ENCODE measurements at regions not wholly inside any gene's neighbourhood (a gene's known extent, or its start where the extent isn't known, plus 50 kb on each side); places are given as distances from the start of the nearest gene placed in this dataset.

DNA sequence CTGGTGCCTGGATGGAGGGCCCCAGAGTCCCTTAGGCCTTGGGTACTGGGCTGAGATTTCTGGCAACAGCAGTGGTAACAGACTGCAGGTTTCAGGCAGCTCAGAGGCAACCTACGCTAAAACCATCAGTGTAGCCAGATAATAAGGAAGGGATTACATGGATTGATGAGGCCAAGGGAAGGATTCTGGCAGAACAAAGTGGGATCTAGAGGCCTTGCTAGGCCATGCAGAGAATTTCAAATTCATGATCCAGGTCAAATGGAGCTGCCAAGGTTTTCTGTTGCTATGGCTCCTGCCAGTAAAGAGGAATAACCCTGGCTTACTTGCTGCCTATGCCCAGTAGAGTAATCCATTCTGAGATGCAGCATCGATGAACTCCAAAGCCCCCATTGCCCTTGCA lies 445.7 kb downstream of the ADRA2A start:
- no peaks in the 10 kb centered on the region for H3K27me3 ChIP-seq (ENCODE audit: control insufficient read depth, insufficient read depth, low read length)
- no peaks in the 10 kb centered on the region for H3K36me3 ChIP-seq (ENCODE audit: control insufficient read depth, insufficient read depth, low read length)
- H3K9me3 ChIP-seq (ENCODE audit: control insufficient read depth in 2 of 2, low read length in 2 of 2): no peaks in the 10 kb centered on the region
- no peak overlapping the region for H3K27ac ChIP-seq (ENCODE audit: insufficient read depth, low read length, poor library complexity, severe bottlenecking)
- Mint-ChIP-seq H3K36me3 (no peaks in the 10 kb centered on the region), H3K27me3 (no peaks in the 10 kb centered on the region), H3K4me3 (no peak overlapping the region), H3K9me3 (peaks cover 0 to 2% (median 0%) of the 10 kb centered on the region in 7 donors), H3K4me1 (no peaks in the 10 kb centered on the region), H3K27ac (no peak overlapping the region)
- DNase-seq (no peak), ATAC-seq (ENCODE audit: low read depth in 2 of 2) (no peak)
- no peaks in the 10 kb centered on the region for H3K4me1 ChIP-seq (ENCODE audit: control insufficient read depth, insufficient read depth, low read length, poor library complexity, severe bottlenecking)
- H3K4me3 ChIP-seq (ENCODE audit: low read depth, low read length): no peak overlapping the region

GRCh38 chr10:111523016-111523415 lies 446.2 kb downstream of the ADRA2A start:
- Mint-ChIP-seq H3K27me3 (no peaks in the 10 kb centered on the region), H3K4me1 (no peaks in the 10 kb centered on the region), H3K9me3 (peaks cover 0 to 2% (median 0%) of the 10 kb centered on the region in 7 donors), H3K27ac (no peak overlapping the region), H3K36me3 (no peaks in the 10 kb centered on the region), H3K4me3 (no peak overlapping the region)
- no peak overlapping the region for H3K27ac ChIP-seq (ENCODE audit: insufficient read depth, low read length, poor library complexity, severe bottlenecking)
- H3K4me3 ChIP-seq (ENCODE audit: low read depth, low read length): no peak overlapping the region
- ATAC-seq (ENCODE audit: low read depth in 2 of 2) (no peak), DNase-seq (no peak)
- H3K4me1 ChIP-seq (ENCODE audit: control insufficient read depth, insufficient read depth, low read length, poor library complexity, severe bottlenecking): no peaks in the 10 kb centered on the region
- H3K9me3 ChIP-seq (ENCODE audit: control insufficient read depth in 2 of 2, low read length in 2 of 2): no peaks in the 10 kb centered on the region
- H3K27me3 ChIP-seq (ENCODE audit: control insufficient read depth, insufficient read depth, low read length): no peaks in the 10 kb centered on the region
- H3K36me3 ChIP-seq (ENCODE audit: control insufficient read depth, insufficient read depth, low read length): no peaks in the 10 kb centered on the region

DNA sequence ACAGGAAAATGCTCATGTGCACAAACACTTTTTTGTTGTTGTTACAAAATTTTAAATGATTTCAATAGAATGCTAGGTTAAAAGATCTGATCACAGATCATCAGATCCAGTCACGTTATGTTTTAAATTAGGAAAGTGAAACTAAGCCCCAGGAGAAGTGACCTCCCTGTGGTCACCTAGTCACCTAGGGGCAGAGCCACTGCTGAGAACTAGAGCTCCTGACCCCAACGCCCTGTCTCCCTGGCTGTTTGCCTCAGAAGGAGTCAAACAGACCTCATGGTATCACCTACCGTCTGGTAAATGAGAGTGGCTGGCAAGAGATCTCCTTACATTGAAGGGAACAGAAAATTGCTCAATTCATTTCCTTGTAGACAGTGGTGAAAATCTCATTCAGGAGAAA lies 447.3 kb downstream of the ADRA2A start:
- H3K9me3 Mint-ChIP-seq: peaks cover 0 to 1% (median 0%) of the 10 kb centered on the region in 7 donors
- Histone ChIP-seq H3K4me3 (ENCODE audit: low read depth, low read length) (no peak overlapping the region), H3K9me3 (ENCODE audit: control insufficient read depth in 2 of 2, low read length in 2 of 2) (no peaks in the 10 kb centered on the region), H3K27me3 (ENCODE audit: control insufficient read depth, insufficient read depth, low read length) (no peaks in the 10 kb centered on the region), H3K36me3 (ENCODE audit: control insufficient read depth, insufficient read depth, low read length) (no peaks in the 10 kb centered on the region), H3K27ac (ENCODE audit: insufficient read depth, low read length, poor library complexity, severe bottlenecking) (no peak overlapping the region), H3K4me1 (ENCODE audit: control insufficient read depth, insufficient read depth, low read length, poor library complexity, severe bottlenecking) (no peaks in the 10 kb centered on the region)
- H3K4me3 Mint-ChIP-seq: no peak overlapping the region
- no peaks in the 10 kb centered on the region for H3K27me3 Mint-ChIP-seq
- no peaks in the 10 kb centered on the region for H3K36me3 Mint-ChIP-seq
- ATAC-seq (ENCODE audit: low read depth in 2 of 2): no peak
- no peak for DNase-seq
- H3K4me1 Mint-ChIP-seq: no peaks in the 10 kb centered on the region
- H3K27ac Mint-ChIP-seq: no peak overlapping the region

- Mint-ChIP-seq H3K36me3 (no peaks in the 10 kb centered on the region), H3K4me1 (no peaks in the 10 kb centered on the region)
- no peak for ATAC-seq (ENCODE audit: low read depth in 2 of 2)
These were observed 448.9 kb downstream of the ADRA2A start for GRCh38 chr10:111525696-111526095.

DNA sequence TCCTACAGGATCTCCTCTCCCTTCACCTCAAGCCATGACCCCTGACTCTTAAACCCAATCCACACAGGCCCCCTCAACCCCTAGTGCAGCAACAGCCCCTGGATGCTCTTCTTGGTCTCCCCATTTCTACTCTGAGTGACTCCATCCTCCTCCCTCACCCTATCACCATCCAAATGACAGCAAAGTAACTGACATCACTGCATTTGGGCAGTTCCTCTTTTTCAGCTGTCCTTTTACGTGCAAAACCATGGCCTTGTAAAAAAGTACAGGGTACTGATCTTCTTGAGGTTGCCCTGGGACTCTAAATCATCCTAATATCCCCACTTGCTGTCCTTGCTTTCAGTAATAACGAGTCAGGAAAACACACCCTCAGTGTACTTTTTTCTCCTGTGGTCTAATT lies 454.9 kb downstream of the ADRA2A start:
- Mint-ChIP-seq H3K36me3 (no peaks in the 10 kb centered on the region), H3K4me1 (no peaks in the 10 kb centered on the region), H3K9me3 (peaks cover 0 to 4% (median 0%) of the 10 kb centered on the region in 7 donors), H3K27me3 (no peaks in the 10 kb centered on the region), H3K27ac (no peak overlapping the region), H3K4me3 (no peak overlapping the region)
- Histone ChIP-seq H3K36me3 (ENCODE audit: control insufficient read depth, insufficient read depth, low read length) (no peaks in the 10 kb centered on the region), H3K4me3 (ENCODE audit: low read depth, low read length) (no peak overlapping the region), H3K4me1 (ENCODE audit: control insufficient read depth, insufficient read depth, low read length, poor library complexity, severe bottlenecking) (no peaks in the 10 kb centered on the region), H3K27ac (ENCODE audit: insufficient read depth, low read length, poor library complexity, severe bottlenecking) (no peak overlapping the region), H3K27me3 (ENCODE audit: control insufficient read depth, insufficient read depth, low read length) (peaks cover 4% of the 10 kb centered on the region), H3K9me3 (ENCODE audit: control insufficient read depth in 2 of 2, low read length in 2 of 2) (no peaks in the 10 kb centered on the region)
- ATAC-seq (ENCODE audit: low read depth in 2 of 2) (no peak), DNase-seq (no peak)

More at GRCh38 chr10:111525696-111526095, 448.9 kb downstream of the ADRA2A start:
- Mint-ChIP-seq H3K27ac (no peak overlapping the region), H3K4me3 (no peak overlapping the region), H3K9me3 (peaks cover 0 to 1% (median 0%) of the 10 kb centered on the region in 7 donors), H3K27me3 (no peaks in the 10 kb centered on the region)
- no peak overlapping the region for H3K27ac ChIP-seq (ENCODE audit: insufficient read depth, low read length, poor library complexity, severe bottlenecking)
- H3K27me3 ChIP-seq (ENCODE audit: control insufficient read depth, insufficient read depth, low read length): no peaks in the 10 kb centered on the region
- H3K9me3 ChIP-seq (ENCODE audit: control insufficient read depth in 2 of 2, low read length in 2 of 2): no peaks in the 10 kb centered on the region
- DNase-seq: no peak
- H3K36me3 ChIP-seq (ENCODE audit: control insufficient read depth, insufficient read depth, low read length): no peaks in the 10 kb centered on the region
- H3K4me3 ChIP-seq (ENCODE audit: low read depth, low read length): no peak overlapping the region
- no peaks in the 10 kb centered on the region for H3K4me1 ChIP-seq (ENCODE audit: control insufficient read depth, insufficient read depth, low read length, poor library complexity, severe bottlenecking)

DNA sequence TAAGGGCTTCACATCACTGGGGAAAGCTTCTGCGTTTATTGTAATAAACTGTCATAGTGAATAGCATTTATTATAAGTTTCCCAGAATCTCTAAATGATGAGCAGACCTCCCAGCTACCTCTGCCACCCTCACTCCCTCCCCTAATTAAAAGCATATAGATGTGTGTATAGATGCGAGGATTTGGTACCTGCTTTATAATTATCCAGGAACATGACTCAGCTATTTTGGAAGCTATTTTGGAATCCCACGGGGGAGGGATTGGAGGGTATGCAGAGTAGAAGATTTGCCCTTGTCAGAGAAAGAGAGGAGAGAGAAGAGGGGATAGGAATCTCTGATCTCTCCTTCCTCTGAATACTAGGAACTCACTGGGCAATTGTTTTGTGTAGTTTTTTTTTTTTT lies 455.3 kb downstream of the ADRA2A start:
- H3K27me3 Mint-ChIP-seq: no peaks in the 10 kb centered on the region
- no peak overlapping the region for H3K27ac Mint-ChIP-seq
- ATAC-seq (ENCODE audit: low read depth in 2 of 2): no peak
- no peaks in the 10 kb centered on the region for H3K4me1 Mint-ChIP-seq
- no peak overlapping the region for H3K27ac ChIP-seq (ENCODE audit: insufficient read depth, low read length, poor library complexity, severe bottlenecking)
- no peaks in the 10 kb centered on the region for H3K36me3 Mint-ChIP-seq
- DNase-seq: no peak
- H3K4me3 ChIP-seq (ENCODE audit: low read depth, low read length): no peak overlapping the region
- no peaks in the 10 kb centered on the region for H3K4me1 ChIP-seq (ENCODE audit: control insufficient read depth, insufficient read depth, low read length, poor library complexity, severe bottlenecking)
- H3K27me3 ChIP-seq (ENCODE audit: control insufficient read depth, insufficient read depth, low read length): peaks cover 4% of the 10 kb centered on the region
- no peak overlapping the region for H3K4me3 Mint-ChIP-seq
- peaks cover 0 to 4% (median 0%) of the 10 kb centered on the region in 7 donors for H3K9me3 Mint-ChIP-seq
- H3K36me3 ChIP-seq (ENCODE audit: control insufficient read depth, insufficient read depth, low read length): no peaks in the 10 kb centered on the region
- H3K9me3 ChIP-seq (ENCODE audit: control insufficient read depth in 2 of 2, low read length in 2 of 2): no peaks in the 10 kb centered on the region

- H3K27ac ChIP-seq (ENCODE audit: insufficient read depth, low read length, poor library complexity, severe bottlenecking): no peak overlapping the region
- peaks cover 4% of the 10 kb centered on the region for H3K27me3 ChIP-seq (ENCODE audit: control insufficient read depth, insufficient read depth, low read length)
- no peak overlapping the region for H3K4me3 ChIP-seq (ENCODE audit: low read depth, low read length)
- no peaks in the 10 kb centered on the region for H3K4me1 Mint-ChIP-seq
- no peaks in the 10 kb centered on the region for H3K9me3 ChIP-seq (ENCODE audit: control insufficient read depth in 2 of 2, low read length in 2 of 2)
- DNase-seq (no peak), ATAC-seq (ENCODE audit: low read depth in 2 of 2) (no peak)
- H3K36me3 ChIP-seq (ENCODE audit: control insufficient read depth, insufficient read depth, low read length): no peaks in the 10 kb centered on the region
- no peaks in the 10 kb centered on the region for H3K27me3 Mint-ChIP-seq
- no peaks in the 10 kb centered on the region for H3K9me3 Mint-ChIP-seq
- H3K36me3 Mint-ChIP-seq: no peaks in the 10 kb centered on the region
- H3K27ac Mint-ChIP-seq: no peak overlapping the region
- H3K4me3 Mint-ChIP-seq: no peak overlapping the region
- no peaks in the 10 kb centered on the region for H3K4me1 ChIP-seq (ENCODE audit: control insufficient read depth, insufficient read depth, low read length, poor library complexity, severe bottlenecking)
These were observed 462.4 kb downstream of the ADRA2A start for GRCh38 chr10:111539246-111539645.

DNA sequence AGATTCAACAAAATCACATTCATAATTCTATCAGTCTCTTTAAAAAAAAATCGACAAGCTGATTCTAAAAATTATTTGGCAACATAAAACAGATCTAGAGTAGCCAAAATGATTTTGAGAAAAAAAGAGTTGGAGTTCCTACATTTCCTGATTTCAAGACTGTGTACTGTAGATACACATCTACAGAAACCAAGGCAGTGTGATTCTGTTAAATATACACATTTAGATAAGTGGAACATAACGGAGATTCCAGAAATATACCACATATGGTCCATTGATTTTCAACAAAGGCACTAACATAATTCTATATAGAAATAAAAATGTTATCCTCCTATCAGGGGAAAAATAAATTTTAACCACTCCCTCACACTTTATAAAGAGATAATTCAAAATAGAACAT lies 467.0 kb downstream of the ADRA2A start:
- no peaks in the 10 kb centered on the region for H3K4me1 ChIP-seq (ENCODE audit: control insufficient read depth, insufficient read depth, low read length, poor library complexity, severe bottlenecking)
- no peaks in the 10 kb centered on the region for H3K27me3 Mint-ChIP-seq
- H3K9me3 ChIP-seq (ENCODE audit: control insufficient read depth in 2 of 2, low read length in 2 of 2): no peaks in the 10 kb centered on the region
- DNase-seq (no peak), ATAC-seq (ENCODE audit: low read depth in 2 of 2) (no peak)
- no peaks in the 10 kb centered on the region for H3K27me3 ChIP-seq (ENCODE audit: control insufficient read depth, insufficient read depth, low read length)
- no peaks in the 10 kb centered on the region for H3K36me3 ChIP-seq (ENCODE audit: control insufficient read depth, insufficient read depth, low read length)
- H3K9me3 Mint-ChIP-seq: no peaks in the 10 kb centered on the region
- no peak overlapping the region for H3K4me3 ChIP-seq (ENCODE audit: low read depth, low read length)
- H3K4me3 Mint-ChIP-seq: no peak overlapping the region
- H3K4me1 Mint-ChIP-seq: no peaks in the 10 kb centered on the region
- H3K36me3 Mint-ChIP-seq: no peaks in the 10 kb centered on the region
- H3K27ac Mint-ChIP-seq: no peak overlapping the region
- no peak overlapping the region for H3K27ac ChIP-seq (ENCODE audit: insufficient read depth, low read length, poor library complexity, severe bottlenecking)
